GM23338 (cell line): ENCODE measurements at regions not wholly inside any gene's neighbourhood (a gene's known extent, or its start where the extent isn't known, plus 50 kb on each side); places are given as distances from the start of the nearest gene placed in this dataset.

Experiments used
- ATAC-seq: fragments of 200-7000 bp; cut with Tn5 transposase; 3 replicates; pipeline ENCODE4 v1.9.1; 2020
- DNase-seq: peaks from one replicate; pipeline ENCODE4 v3.0.0-alpha.2; 2015; ENCODE audit warnings: low spot score
- H2AFZ ChIP-seq: fragments of 200-600 bp; sonication (generic); 2 replicates; pipeline ENCODE4 v1.8.0; 2016; ENCODE audit warnings: antibody characterized with exemption, mild to moderate bottlenecking, moderate library complexity
- H3F3A ChIP-seq: fragments of 200-600 bp; sonication (generic); replicated peaks from 2 replicates; pipeline ENCODE4 v1.8.0; 2017; ENCODE audit warnings: antibody characterized with exemption, mixed run types, low read depth
- H3K27ac ChIP-seq: fragments of 200-600 bp; sonication (generic); 2 replicates; pipeline ENCODE4 v1.6.1; 2016; ENCODE audit warnings: low read depth
- H3K27me3 ChIP-seq: fragments of 200-600 bp; sonication (generic); 2 replicates; pipeline ENCODE4 v1.8.0; 2016; ENCODE audit warnings: mild to moderate bottlenecking, mixed run types, moderate library complexity; ENCODE audit not compliant: insufficient read depth
- H3K36me3 ChIP-seq: fragments of 200-600 bp; sonication (generic); 2 replicates; pipeline ENCODE4 v1.8.0; 2016; ENCODE audit warnings: mild to moderate bottlenecking; ENCODE audit not compliant: insufficient read depth
- H3K4me1 ChIP-seq: fragments of 200-600 bp; sonication (generic); 2 replicates; pipeline ENCODE4 v1.8.0; 2016; ENCODE audit warnings: mild to moderate bottlenecking, moderate library complexity; ENCODE audit not compliant: insufficient read depth
- H3K4me2 ChIP-seq: fragments of 200-600 bp; sonication (generic); 2 replicates; pipeline ENCODE4 v1.7.1; 2017; ENCODE audit warnings: mixed run types
- H3K4me3 ChIP-seq: fragments of 200-600 bp; sonication (generic); 2 replicates; pipeline ENCODE4 v1.6.1; 2016; ENCODE audit warnings: mixed run types
- H3K79me2 ChIP-seq: fragments of 200-600 bp; sonication (generic); replicated peaks from 2 replicates; pipeline ENCODE4 v1.8.0; 2017; ENCODE audit warnings: mild to moderate bottlenecking; ENCODE audit not compliant: insufficient read depth
- H3K9me2 ChIP-seq: fragments of 200-600 bp; sonication (generic); 2 replicates; pipeline ENCODE4 v1.8.0; 2017; ENCODE audit not compliant: insufficient read depth
- H4K20me1 ChIP-seq: fragments of 200-600 bp; sonication (generic); replicated peaks from 2 replicates; pipeline ENCODE4 v1.8.0; 2017; ENCODE audit warnings: mild to moderate bottlenecking; ENCODE audit not compliant: insufficient read depth
- H3K27ac Mint-ChIP-seq: 2 replicates; pipeline ENCODE4 v1.8.0; 2020; ENCODE audit warnings: inconsistent platforms, mild to moderate bottlenecking, moderate library complexity, mixed read lengths
- H3K27me3 Mint-ChIP-seq: 3 replicates; pipeline ENCODE4 v1.8.0; 2022; ENCODE audit warnings: low read depth, mild to moderate bottlenecking, moderate library complexity, mixed read lengths, inconsistent platforms; ENCODE audit not compliant: insufficient read depth, poor library complexity
- H3K36me3 Mint-ChIP-seq: 3 replicates; pipeline ENCODE4 v1.8.0; 2021; ENCODE audit warnings: low read depth, mild to moderate bottlenecking, inconsistent platforms, moderate library complexity, mixed read lengths
- H3K4me1 Mint-ChIP-seq: 3 replicates; pipeline ENCODE4 v1.8.0; 2020; ENCODE audit warnings: mild to moderate bottlenecking, inconsistent platforms, mixed read lengths
- H3K4me3 Mint-ChIP-seq: 3 replicates; pipeline ENCODE4 v1.8.0; 2021; ENCODE audit warnings: moderate library complexity, mild to moderate bottlenecking, inconsistent platforms, mixed read lengths
- H3K9me3 Mint-ChIP-seq: 3 replicates; pipeline ENCODE4 v1.8.0; 2020; ENCODE audit warnings: moderate library complexity, mild to moderate bottlenecking, inconsistent platforms, mixed read lengths
- EZH2phosphoT487 ChIP-seq: fragments of 200-600 bp; sonication (generic); IDR thresholded peaks from one replicate; pipeline ENCODE4 v1.8.1; 2018; ENCODE audit warnings: antibody characterized with exemption; ENCODE audit not compliant: unreplicated experiment
- NANOG ChIP-seq: IDR thresholded peaks from 2 replicates; pipeline ENCODE4 v1.6.1; 2016; ENCODE audit warnings: antibody characterized with exemption, borderline replicate concordance
- POLR2AphosphoS5 ChIP-seq: IDR thresholded peaks from 2 replicates; pipeline ENCODE4 v1.6.1; 2016; ENCODE audit warnings: antibody characterized with exemption, low read depth
- REST ChIP-seq: IDR thresholded peaks from one replicate; pipeline ENCODE4 v1.6.1; 2018; ENCODE audit warnings: antibody characterized with exemption; ENCODE audit not compliant: unreplicated experiment
- ZNF114 ChIP-seq: fragments of 250-450 bp; sonication (Bioruptor Pico); IDR thresholded peaks from 2 replicates; pipeline ENCODE4 v1.5.0; 2020; ENCODE audit warnings: mild to moderate bottlenecking, moderate library complexity
- ZNF462 ChIP-seq: fragments of 250-450 bp; sonication (Bioruptor Pico); IDR thresholded peaks from 2 replicates; pipeline ENCODE4 v1.5.0; 2020; ENCODE audit warnings: mild to moderate bottlenecking, moderate library complexity

- no peak overlapping the region for H2AFZ ChIP-seq
- Mint-ChIP-seq H3K9me3 (peaks cover 9% of the 10 kb centered on the region), H3K27ac (no peak overlapping the region), H3K27me3 (peaks cover 8% of the 10 kb centered on the region), H3K36me3 (peaks cover 12% of the 10 kb centered on the region), H3K4me1 (peaks cover 27% of the 10 kb centered on the region), H3K4me3 (no peak overlapping the region)
- no peaks in the 10 kb centered on the region for H3F3A ChIP-seq
- peak; percentile 62 for ATAC-seq
- no peaks in the 10 kb centered on the region for H4K20me1 ChIP-seq
- TF ChIP-seq NANOG (no peak), ZNF462 (CRISPR knock-in tag) (no peak), REST (no peak), EZH2phosphoT487 (no peak), POLR2AphosphoS5 (no peak), ZNF114 (CRISPR knock-in tag) (no peak)
- no peak overlapping the region for H3K4me2 ChIP-seq
- no peaks in the 10 kb centered on the region for H3K27me3 ChIP-seq
- no peak overlapping the region for H3K4me3 ChIP-seq
- H3K27ac ChIP-seq = no peak overlapping the region
- no peaks in the 10 kb centered on the region for H3K36me3 ChIP-seq
- no peaks in the 10 kb centered on the region for H3K9me2 ChIP-seq
- no peaks in the 10 kb centered on the region for H3K79me2 ChIP-seq
- DNase-seq = no peak
- no peaks in the 10 kb centered on the region for H3K4me1 ChIP-seq
Measured at GRCh38 chr6:168163096-168163731, 84.2 kb upstream of the FRMD1 start.
